Mucosa of rectum (tissue), 2 donors: ENCODE measurements at regions not wholly inside any gene's neighbourhood (a gene's known extent, or its start where the extent isn't known, plus 50 kb on each side); places are given as distances from the start of the nearest gene placed in this dataset.

Experiments used
- H3K27ac ChIP-seq, 2 donors: one replicate each; pipeline ENCODE4 v1.7.0; 2013; ENCODE audit warnings: inconsistent platforms in 2 of 2, low read depth in 2 of 2, low read length in 2 of 2
- H3K27me3 ChIP-seq, 2 donors: one replicate each; pipeline ENCODE4 v1.7.0; 2013; ENCODE audit warnings: low read length in 2 of 2; ENCODE audit not compliant: control insufficient read depth in 2 of 2, insufficient read depth in 2 of 2
- H3K36me3 ChIP-seq, 2 donors: one replicate each; pipeline ENCODE4 v1.7.0; 2013; ENCODE audit warnings: low read length in 2 of 2; ENCODE audit not compliant: control insufficient read depth in 2 of 2, insufficient read depth in 2 of 2
- H3K4me1 ChIP-seq, 2 donors: one replicate each; pipeline ENCODE4 v1.7.0; 2013; ENCODE audit warnings: low read length in 2 of 2, mild to moderate bottlenecking in 1 of 2; ENCODE audit not compliant: control insufficient read depth in 2 of 2, insufficient read depth in 2 of 2
- H3K4me3 ChIP-seq, 2 donors: one replicate each; pipeline ENCODE4 v1.7.0; 2013; ENCODE audit warnings: low read length in 2 of 2
- H3K9ac ChIP-seq, 2 donors: one replicate each; pipeline ENCODE4 v1.7.0; 2013; ENCODE audit warnings: low read length in 2 of 2, low read depth in 1 of 2, mild to moderate bottlenecking in 1 of 2
- H3K9me3 ChIP-seq, 2 donors: one replicate each; pipeline ENCODE4 v1.7.0; 2013; ENCODE audit warnings: low read length in 2 of 2; ENCODE audit not compliant: control insufficient read depth in 2 of 2
- donor health status: healthy.
- donor health status: Normal muscosa, but diverticular disease.

DNA sequence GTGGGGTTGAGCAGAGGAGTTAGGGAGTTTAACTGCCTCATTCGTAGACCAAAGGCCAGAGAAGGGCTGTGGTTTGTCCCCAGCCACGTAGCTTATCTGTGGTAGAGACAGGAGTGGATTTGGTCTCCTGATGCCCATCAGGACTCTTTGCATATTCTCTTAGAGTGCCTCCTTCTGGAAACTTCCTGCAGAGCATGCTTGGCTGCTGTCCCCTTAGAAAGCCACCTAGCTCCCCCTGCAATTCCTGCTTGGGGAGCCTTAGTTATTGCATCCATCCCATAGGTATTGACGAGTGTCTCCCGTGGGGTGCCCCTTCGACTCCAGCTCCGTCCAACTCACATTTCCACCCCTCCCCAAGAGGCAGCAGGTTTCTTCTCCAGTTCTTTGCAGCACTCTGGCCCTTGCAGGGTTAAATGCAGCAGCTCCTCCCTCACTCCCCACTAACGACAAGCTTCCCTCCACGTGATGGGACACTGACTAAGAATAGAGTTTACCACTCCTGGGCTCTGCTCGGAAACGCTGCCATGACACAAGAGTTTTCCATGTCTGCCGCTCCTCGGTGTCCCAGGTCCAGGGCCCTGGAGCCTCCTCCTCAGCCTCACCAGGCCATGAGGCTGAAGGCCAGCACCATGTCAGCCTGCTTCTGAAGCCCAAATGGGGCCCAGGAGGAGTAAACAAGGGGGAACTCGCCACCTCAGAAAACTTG is 147.8 kb upstream of the UNC5B start:
- Histone ChIP-seq H3K9me3 (no peaks in the 10 kb centered on the region), H3K27ac (no peak overlapping the region), H3K27me3 (no peaks in the 10 kb centered on the region), H3K9ac (no peak overlapping the region), H3K4me3 (no peak overlapping the region), H3K36me3 (no peaks in the 10 kb centered on the region), H3K4me1 (no peaks in the 10 kb centered on the region)

DNA sequence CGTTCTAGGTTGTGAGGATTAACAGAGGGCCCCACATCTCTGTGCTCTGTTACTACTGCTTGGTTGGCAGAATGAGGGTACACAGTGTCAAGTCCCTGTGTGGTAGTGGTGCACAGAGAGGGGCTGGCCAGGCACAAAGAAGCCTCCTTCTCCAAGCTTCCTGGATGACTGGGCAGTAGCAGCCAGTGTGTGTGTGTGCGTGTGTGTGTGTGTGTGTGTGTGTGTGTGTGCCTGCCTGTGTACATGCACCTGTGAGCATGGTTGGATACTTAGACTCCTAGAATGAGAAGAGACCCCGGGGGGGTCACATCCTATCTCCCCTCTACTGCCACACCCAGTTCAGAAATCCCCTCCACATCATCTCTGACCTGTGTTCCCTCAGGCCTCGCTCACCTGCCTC is 146.7 kb upstream of the UNC5B start:
- no peak overlapping the region for H3K4me3 ChIP-seq
- H3K9me3 ChIP-seq = no peaks in the 10 kb centered on the region
- H3K27ac ChIP-seq = no peak overlapping the region
- no peaks in the 10 kb centered on the region for H3K36me3 ChIP-seq
- H3K4me1 ChIP-seq = no peaks in the 10 kb centered on the region
- H3K27me3 ChIP-seq = no peaks in the 10 kb centered on the region
- no peak overlapping the region for H3K9ac ChIP-seq

DNA sequence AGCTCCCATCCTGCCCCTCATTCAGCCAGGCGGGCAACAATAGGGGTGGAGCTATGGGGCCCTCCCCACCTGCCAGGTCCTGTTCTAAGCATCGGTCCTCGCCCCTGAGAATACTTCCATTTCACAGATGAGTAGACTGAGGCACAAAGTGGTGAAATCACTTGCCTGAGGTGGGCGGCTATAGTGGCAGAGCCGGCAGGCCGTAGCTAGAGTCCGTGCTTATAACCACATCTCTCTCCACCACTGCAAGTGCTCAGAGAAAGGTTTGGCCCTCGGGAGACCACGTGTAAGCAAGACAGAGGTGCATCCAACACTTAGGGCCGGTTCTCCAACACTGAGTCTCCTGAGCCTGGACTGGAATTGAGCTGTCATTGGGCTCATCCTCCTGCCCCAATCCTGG is 145.8 kb upstream of the UNC5B start:
- H3K4me1 ChIP-seq = no peaks in the 10 kb centered on the region
- H3K4me3 ChIP-seq = no peak overlapping the region
- H3K27me3 ChIP-seq = peaks cover 0 to 5% of the 10 kb centered on the region in 2 donors
- H3K36me3 ChIP-seq = no peaks in the 10 kb centered on the region
- no peak overlapping the region for H3K9ac ChIP-seq
- H3K27ac ChIP-seq = no peak overlapping the region
- no peaks in the 10 kb centered on the region for H3K9me3 ChIP-seq

DNA sequence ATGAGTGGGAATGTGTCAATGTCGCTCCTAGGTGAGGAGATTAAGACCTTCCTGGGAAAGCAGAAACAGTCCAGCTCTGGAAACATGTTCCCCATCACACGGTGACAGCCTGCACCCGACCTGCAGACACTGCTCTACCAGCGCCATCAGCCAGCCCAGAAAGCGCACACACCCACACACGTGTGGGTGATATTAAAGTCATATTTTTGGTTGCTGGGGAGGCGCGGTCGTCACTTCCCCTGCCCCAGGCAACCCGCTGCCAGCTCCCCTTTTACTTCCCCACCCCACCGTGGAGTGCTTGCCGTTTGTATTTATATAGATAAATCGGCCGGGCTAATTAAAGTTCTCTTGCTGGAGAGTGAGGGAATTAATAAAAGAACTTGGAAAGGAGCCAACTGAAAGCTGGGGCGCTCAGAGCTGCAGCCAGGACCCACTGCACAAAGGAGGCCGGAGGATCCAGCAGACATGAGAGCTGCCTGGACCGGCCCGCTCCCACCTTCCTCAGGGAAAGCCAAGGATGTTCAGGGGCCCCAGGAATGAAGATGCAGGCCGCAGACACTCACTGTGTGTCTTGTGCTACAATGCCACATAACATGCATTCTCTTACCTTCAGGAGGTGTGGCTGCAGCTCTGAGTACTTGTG is 145.2 kb upstream of the UNC5B start:
- no peaks in the 10 kb centered on the region for H3K4me1 ChIP-seq
- H3K9ac ChIP-seq = no peak overlapping the region
- H3K4me3 ChIP-seq = no peak overlapping the region
- no peaks in the 10 kb centered on the region for H3K9me3 ChIP-seq
- no peaks in the 10 kb centered on the region for H3K36me3 ChIP-seq
- H3K27ac ChIP-seq = no peak overlapping the region
- H3K27me3 ChIP-seq = peaks cover 0 to 5% of the 10 kb centered on the region in 2 donors

DNA sequence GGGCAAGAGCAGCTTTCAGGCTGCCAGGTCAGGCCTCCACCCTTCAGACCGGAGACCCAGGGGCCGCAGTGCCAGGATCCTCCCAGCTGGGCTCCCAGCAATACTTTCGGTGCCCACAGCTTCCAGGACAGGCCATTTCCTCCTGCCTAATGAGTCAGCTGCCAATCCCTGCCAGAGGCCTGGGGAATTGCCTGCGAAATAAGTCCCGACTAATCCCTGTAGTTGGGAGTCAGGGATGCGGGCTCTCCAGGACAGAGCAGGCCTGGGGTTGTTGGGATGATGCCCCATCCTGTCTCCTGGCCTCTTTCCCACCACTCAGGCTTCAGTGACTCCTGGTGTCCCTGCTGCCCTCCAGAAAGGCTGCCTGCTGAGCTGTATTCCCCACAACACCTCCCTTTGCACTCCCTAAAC is 143.5 kb upstream of the UNC5B start:
- H3K36me3 ChIP-seq = no peaks in the 10 kb centered on the region
- no peaks in the 10 kb centered on the region for H3K9me3 ChIP-seq
- no peaks in the 10 kb centered on the region for H3K4me1 ChIP-seq
- H3K27me3 ChIP-seq = peaks cover 0 to 5% of the 10 kb centered on the region in 2 donors
- no peak overlapping the region for H3K27ac ChIP-seq
- H3K4me3 ChIP-seq = no peak overlapping the region
- H3K9ac ChIP-seq = no peak overlapping the region

DNA sequence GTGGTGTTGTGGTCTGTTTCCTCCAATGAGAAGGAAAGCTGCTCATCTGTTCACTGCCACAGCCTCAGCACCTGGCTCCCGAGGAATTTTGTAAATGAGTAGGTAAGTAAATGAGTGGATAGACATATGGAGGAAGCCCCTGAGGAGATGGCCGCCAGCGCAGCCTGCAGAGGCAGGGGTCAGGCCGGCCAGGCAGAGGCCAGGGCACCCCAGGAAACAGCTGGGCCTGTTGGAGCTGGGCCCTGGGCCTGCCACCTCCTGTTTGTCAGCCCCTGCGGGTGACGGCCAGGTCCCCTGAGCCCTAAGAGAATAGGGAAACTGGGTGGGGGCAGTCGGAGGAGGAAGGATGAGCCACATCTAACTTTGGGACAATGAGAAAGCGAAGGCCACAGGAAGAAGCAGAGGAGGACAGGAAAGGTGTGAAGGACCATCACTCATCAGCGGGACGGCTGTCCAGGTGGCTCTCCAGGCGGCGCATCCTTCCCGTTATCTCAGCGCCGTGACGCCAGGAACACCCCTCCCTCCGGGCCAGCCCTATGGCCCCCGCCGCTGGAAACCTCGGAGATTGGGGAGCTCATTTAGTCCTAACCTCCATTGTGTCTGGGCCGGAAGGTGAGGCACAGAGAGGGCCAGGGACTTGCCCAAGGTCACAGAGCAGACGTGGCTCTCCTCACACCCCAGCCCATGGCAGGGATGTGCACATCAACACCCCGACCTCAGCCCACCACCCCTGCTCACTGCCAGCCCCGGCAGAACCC is 142.3 kb upstream of the UNC5B start:
- Histone ChIP-seq H3K9me3 (no peaks in the 10 kb centered on the region), H3K27ac (no peak overlapping the region), H3K36me3 (no peaks in the 10 kb centered on the region), H3K4me1 (no peaks in the 10 kb centered on the region), H3K27me3 (peaks cover 0 to 5% of the 10 kb centered on the region in 2 donors), H3K4me3 (no peak overlapping the region), H3K9ac (no peak overlapping the region)

DNA sequence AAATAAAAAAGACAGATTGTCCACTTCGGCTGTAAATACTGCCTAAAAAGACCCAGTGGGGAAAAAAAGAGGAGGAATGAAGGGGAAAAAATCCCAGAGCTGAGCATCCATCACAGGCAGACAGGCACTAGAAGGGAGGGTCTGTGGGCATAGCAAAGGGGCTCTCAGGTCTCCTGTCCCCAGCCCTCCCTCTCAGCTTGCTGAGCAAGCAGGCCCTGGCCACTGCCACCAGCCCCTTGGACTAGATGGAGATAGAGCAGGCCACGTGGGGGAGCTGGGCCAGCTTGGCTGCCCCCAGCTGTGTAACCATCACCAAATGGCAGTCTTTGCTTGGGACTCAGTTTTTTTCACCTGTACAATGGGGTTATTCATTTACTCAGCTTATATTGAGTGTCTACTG is 141.6 kb upstream of the UNC5B start:
- H3K9me3 ChIP-seq = no peaks in the 10 kb centered on the region
- H3K4me1 ChIP-seq = no peaks in the 10 kb centered on the region
- no peak overlapping the region for H3K27ac ChIP-seq
- H3K27me3 ChIP-seq = peaks cover 0 to 5% of the 10 kb centered on the region in 2 donors
- no peaks in the 10 kb centered on the region for H3K36me3 ChIP-seq
- no peak overlapping the region for H3K9ac ChIP-seq
- no peak overlapping the region for H3K4me3 ChIP-seq

DNA sequence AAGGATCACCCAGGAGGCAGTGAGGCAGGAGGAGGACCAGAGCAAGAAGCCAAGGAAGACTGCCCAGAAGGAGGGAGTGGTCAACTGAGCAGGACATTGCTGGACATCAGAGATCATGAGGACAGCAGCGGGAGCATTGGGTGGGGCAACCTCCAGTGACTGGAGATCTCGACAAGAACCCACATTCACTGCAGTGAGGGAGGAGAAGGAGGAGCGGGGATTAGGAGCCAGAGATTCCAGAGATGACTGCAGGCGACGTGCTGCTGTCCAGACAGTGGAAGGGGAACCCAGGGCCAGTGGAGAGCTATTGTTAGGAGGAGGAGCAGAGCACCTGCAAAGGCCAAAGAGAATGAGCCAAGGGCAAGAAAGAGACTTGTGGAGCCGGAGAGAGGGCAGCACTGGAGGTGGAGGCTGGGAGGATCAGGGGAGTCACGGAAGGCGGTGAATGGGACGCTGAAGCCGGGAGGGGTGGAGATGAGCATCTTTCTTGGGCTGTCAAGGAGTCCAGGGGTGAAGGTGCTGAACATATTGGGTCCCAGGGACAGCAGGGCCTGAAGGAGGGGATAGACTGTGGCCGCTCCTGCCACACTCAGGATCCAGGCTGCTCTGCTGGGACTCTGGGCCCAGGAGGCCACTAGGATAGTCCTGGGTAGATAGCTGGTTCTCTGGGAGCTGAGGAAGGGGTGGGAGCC is 140.1 kb upstream of the UNC5B start:
- no peak overlapping the region for H3K27ac ChIP-seq
- H3K9me3 ChIP-seq = no peaks in the 10 kb centered on the region
- H3K4me1 ChIP-seq = no peaks in the 10 kb centered on the region
- H3K36me3 ChIP-seq = no peaks in the 10 kb centered on the region
- no peak overlapping the region for H3K4me3 ChIP-seq
- H3K9ac ChIP-seq = no peak overlapping the region
- H3K27me3 ChIP-seq = peaks cover 0 to 5% of the 10 kb centered on the region in 2 donors

DNA sequence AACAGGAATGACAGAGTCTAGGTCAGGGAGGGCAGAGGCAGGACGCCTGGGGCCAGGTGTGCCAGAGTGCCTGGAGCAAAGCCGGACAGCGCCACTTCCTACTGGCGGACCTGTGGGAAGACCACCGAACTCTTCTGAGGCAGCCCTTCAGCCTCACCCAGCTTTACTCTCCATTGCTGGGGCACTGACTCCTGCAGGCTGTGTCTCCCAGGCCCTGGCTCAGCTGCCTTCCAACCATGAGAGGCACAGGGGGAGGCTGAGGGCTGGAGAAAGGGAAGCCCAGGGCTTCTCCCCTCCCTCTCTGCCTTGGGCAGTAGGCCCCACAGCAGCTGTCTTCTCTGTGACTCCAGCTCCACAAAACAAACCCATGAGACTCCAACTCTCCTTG is 139.6 kb upstream of the UNC5B start:
- H3K4me3 ChIP-seq = no peak overlapping the region
- peaks cover 0 to 5% of the 10 kb centered on the region in 2 donors for H3K27me3 ChIP-seq
- no peak overlapping the region for H3K27ac ChIP-seq
- no peaks in the 10 kb centered on the region for H3K36me3 ChIP-seq
- no peak overlapping the region for H3K9ac ChIP-seq
- H3K4me1 ChIP-seq = no peaks in the 10 kb centered on the region
- H3K9me3 ChIP-seq = no peaks in the 10 kb centered on the region
